Liver (tissue), 8 donors: ENCODE measurements at regions not wholly inside any gene's neighbourhood (a gene's known extent, or its start where the extent isn't known, plus 50 kb on each side); places are given as distances from the start of the nearest gene placed in this dataset.

Experiments used
- DNase-seq: peaks from one replicate; pipeline ENCODE4 v3.0.0-alpha.2; 2017; ENCODE audit warnings: low spot score
- H3K27ac ChIP-seq, 2 donors: one replicate each; pipeline ENCODE4 v1.7.0; 2013; ENCODE audit warnings: inconsistent platforms in 2 of 2, low read length in 2 of 2, control low read depth in 1 of 2, low read depth in 1 of 2, mild to moderate bottlenecking in 1 of 2
- H3K27me3 ChIP-seq, 4 donors: one replicate each; pipeline versions ENCODE4 v1.6.1 to v1.7.0; 2013; ENCODE audit warnings: low read length in 3 of 4, inconsistent platforms in 1 of 4, mild to moderate bottlenecking in 1 of 4, moderate library complexity in 1 of 4; ENCODE audit not compliant: control insufficient read depth in 4 of 4, insufficient read depth in 4 of 4
- H3K36me3 ChIP-seq, 4 donors: one replicate each; pipeline versions ENCODE4 v1.6.1 to v1.7.0; 2013; ENCODE audit warnings: low read length in 3 of 4, mild to moderate bottlenecking in 3 of 4, low read depth in 1 of 4, moderate library complexity in 1 of 4; ENCODE audit not compliant: control insufficient read depth in 4 of 4, insufficient read depth in 3 of 4
- H3K4me1 ChIP-seq, 4 donors: one replicate each; pipeline versions ENCODE4 v1.6.1 to v1.7.0; 2013; ENCODE audit warnings: low read length in 3 of 4, mild to moderate bottlenecking in 3 of 4, moderate library complexity in 1 of 4; ENCODE audit not compliant: control insufficient read depth in 4 of 4, insufficient read depth in 4 of 4
- H3K4me3 ChIP-seq, 3 donors: one replicate each; pipeline versions ENCODE4 v1.6.1 to v1.7.0; 2013; ENCODE audit warnings: low read length in 3 of 3, control low read depth in 1 of 3, low read depth in 1 of 3, mild to moderate bottlenecking in 1 of 3
- H3K9ac ChIP-seq, 2 donors: one replicate each; pipeline ENCODE4 v1.7.0; 2013; ENCODE audit warnings: low read length in 2 of 2, mild to moderate bottlenecking in 2 of 2, moderate library complexity in 2 of 2, control low read depth in 1 of 2, low read depth in 1 of 2
- H3K9me3 ChIP-seq, 4 donors: one replicate each; pipeline versions ENCODE4 v1.6.1 to v1.7.0; 2013; ENCODE audit warnings: low read length in 3 of 4; ENCODE audit not compliant: control insufficient read depth in 4 of 4
- ATF3 ChIP-seq: IDR thresholded peaks from 2 replicates; pipeline ENCODE4 v1.6.1; 2016; ENCODE audit warnings: antibody characterized with exemption
- EGR1 ChIP-seq, 2 donors: IDR thresholded peaks; 2 replicates each; pipeline ENCODE4 v1.6.1; 2016 to 2018; ENCODE audit warnings: antibody characterized with exemption in 2 of 2, low read depth in 2 of 2
- FOXA1 ChIP-seq: IDR thresholded peaks from 2 replicates; pipeline ENCODE4 v1.6.1; 2016; ENCODE audit warnings: antibody characterized with exemption
- FOXA2 ChIP-seq: IDR thresholded peaks from 2 replicates; pipeline ENCODE4 v1.6.1; 2016; ENCODE audit warnings: antibody characterized with exemption
- GABPA ChIP-seq, 2 donors: IDR thresholded peaks in 1 of 2; conservative IDR thresholded peaks in 1 of 2; 2 replicates each; pipeline ENCODE4 v1.6.1; 2016; ENCODE audit warnings: antibody characterized with exemption in 2 of 2, mild to moderate bottlenecking in 1 of 2, moderate library complexity in 1 of 2
- HNF4A ChIP-seq, 2 donors: conservative IDR thresholded peaks; 2 replicates each; pipeline ENCODE4 v1.6.1; 2016; ENCODE audit warnings: antibody characterized with exemption in 2 of 2, mild to moderate bottlenecking in 2 of 2
- HNF4G ChIP-seq: IDR thresholded peaks from 2 replicates; pipeline ENCODE4 v1.6.1; 2016; ENCODE audit warnings: antibody characterized with exemption
- JUND ChIP-seq, 2 donors: IDR thresholded peaks; 2 replicates each; pipeline ENCODE4 v1.6.1; 2016; ENCODE audit warnings: antibody characterized with exemption in 2 of 2
- NR2F2 ChIP-seq: IDR thresholded peaks from 2 replicates; pipeline ENCODE4 v1.6.1; 2016; ENCODE audit warnings: antibody characterized with exemption
- RAD21 ChIP-seq, 2 donors: IDR thresholded peaks; 2 replicates each; pipeline ENCODE4 v1.6.1; 2016; ENCODE audit warnings: antibody characterized with exemption in 2 of 2, mild to moderate bottlenecking in 2 of 2
- REST ChIP-seq: IDR thresholded peaks from 2 replicates; pipeline ENCODE4 v1.6.1; 2016; ENCODE audit warnings: antibody characterized with exemption, mild to moderate bottlenecking
- RXRA ChIP-seq, 2 donors: IDR thresholded peaks; 2 replicates each; pipeline ENCODE4 v1.6.1; 2017 to 2018; ENCODE audit warnings: antibody characterized with exemption in 2 of 2, mild to moderate bottlenecking in 1 of 2
- SP1 ChIP-seq: IDR thresholded peaks from 2 replicates; pipeline ENCODE4 v1.6.1; 2018; ENCODE audit warnings: antibody characterized with exemption, mild to moderate bottlenecking
- TAF1 ChIP-seq: conservative IDR thresholded peaks from 2 replicates; pipeline ENCODE4 v1.6.1; 2016; ENCODE audit warnings: antibody characterized with exemption, mild to moderate bottlenecking
- YY1 ChIP-seq: IDR thresholded peaks from 2 replicates; pipeline ENCODE4 v1.6.1; 2016; ENCODE audit warnings: antibody characterized with exemption, mild to moderate bottlenecking
- WGBS: extraction: QIAGEN DNeasy Blood & Tissue Kit; methylation state at CpG from one replicate; pipeline ENCODE4 v1.1.7; 2013; 5-methylcytosine and 5-hydroxymethylcytosine counted together
- TF ChIP-seq, protein P1 (sequence below): fragments of 150-350 bp; IDR thresholded peaks from 2 replicates; pipeline ENCODE4 v1.5.1; 2017; ENCODE audit warnings: improper control_type of control experiment, low read depth, low read length; ENCODE audit not compliant: missing input control
- TF ChIP-seq, protein P2 (sequence below): IDR thresholded peaks from 2 replicates; pipeline ENCODE4 v1.6.1; 2016; ENCODE audit warnings: antibody characterized with exemption
- TF ChIP-seq, protein P3 (sequence below): IDR thresholded peaks from 2 replicates; pipeline ENCODE4 v1.6.1; 2016; ENCODE audit warnings: antibody characterized with exemption
- donor health status: healthy.
- donor health status: healthy.
- donor health status: healthy.
- donor health status: healthy.
- donor health status: healthy.

DNA sequence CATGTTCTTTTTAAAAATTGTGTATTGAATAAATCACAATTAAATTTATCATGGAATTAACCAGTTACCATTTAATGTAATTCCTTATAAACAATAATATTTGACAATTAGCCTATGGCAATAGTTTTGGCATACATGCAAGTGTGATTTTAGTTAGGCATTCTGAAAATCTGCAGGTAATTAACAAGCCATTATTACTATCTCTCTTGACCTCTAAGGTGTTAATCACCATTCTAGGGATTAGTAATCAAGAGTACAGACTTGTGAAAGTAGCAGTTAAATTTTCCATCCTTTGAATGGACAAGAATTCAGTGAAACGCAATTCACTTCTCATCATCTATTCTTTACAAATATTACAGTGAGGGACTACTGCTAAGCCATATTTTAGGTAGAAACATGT is 127.7 kb upstream of the CHST9 start:
- 66% methylated on average over 1 of the region's 1 CpG for WGBS
- DNase-seq = no peak
- H3K27ac ChIP-seq = no peak overlapping the region
- no peak overlapping the region for H3K4me3 ChIP-seq
- no peak overlapping the region for H3K9ac ChIP-seq
- H3K4me1 ChIP-seq = no peaks in the 10 kb centered on the region
- no peaks in the 10 kb centered on the region for H3K36me3 ChIP-seq
- no peaks in the 10 kb centered on the region for H3K27me3 ChIP-seq
- H3K9me3 ChIP-seq = no peaks in the 10 kb centered on the region
- no peak for TF ChIP-seq HNF4A (conservative IDR thresholded peaks at IDR 0.05)
- no peak for TF ChIP-seq ATF3
- TF ChIP-seq FOXA2 = no peak
- TF ChIP-seq GABPA (IDR thresholded peaks at IDR 0.05 in 1 of 2, conservative IDR thresholded peaks at IDR 0.05 in 1 of 2) = no peak
- no peak for TF ChIP-seq NR2F2
- no peak for TF ChIP-seq SP1
- TF ChIP-seq RAD21 (IDR thresholded peaks at IDR 0.05) = no peak
- no peak for TF ChIP-seq YY1
- no peak for TF ChIP-seq REST
- TF ChIP-seq, protein P1, sequence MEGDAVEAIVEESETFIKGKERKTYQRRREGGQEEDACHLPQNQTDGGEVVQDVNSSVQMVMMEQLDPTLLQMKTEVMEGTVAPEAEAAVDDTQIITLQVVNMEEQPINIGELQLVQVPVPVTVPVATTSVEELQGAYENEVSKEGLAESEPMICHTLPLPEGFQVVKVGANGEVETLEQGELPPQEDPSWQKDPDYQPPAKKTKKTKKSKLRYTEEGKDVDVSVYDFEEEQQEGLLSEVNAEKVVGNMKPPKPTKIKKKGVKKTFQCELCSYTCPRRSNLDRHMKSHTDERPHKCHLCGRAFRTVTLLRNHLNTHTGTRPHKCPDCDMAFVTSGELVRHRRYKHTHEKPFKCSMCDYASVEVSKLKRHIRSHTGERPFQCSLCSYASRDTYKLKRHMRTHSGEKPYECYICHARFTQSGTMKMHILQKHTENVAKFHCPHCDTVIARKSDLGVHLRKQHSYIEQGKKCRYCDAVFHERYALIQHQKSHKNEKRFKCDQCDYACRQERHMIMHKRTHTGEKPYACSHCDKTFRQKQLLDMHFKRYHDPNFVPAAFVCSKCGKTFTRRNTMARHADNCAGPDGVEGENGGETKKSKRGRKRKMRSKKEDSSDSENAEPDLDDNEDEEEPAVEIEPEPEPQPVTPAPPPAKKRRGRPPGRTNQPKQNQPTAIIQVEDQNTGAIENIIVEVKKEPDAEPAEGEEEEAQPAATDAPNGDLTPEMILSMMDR = no peak
- no peak for TF ChIP-seq EGR1 (IDR thresholded peaks at IDR 0.05; ENCODE audit: low read depth in 2 of 2)
- TF ChIP-seq JUND (IDR thresholded peaks at IDR 0.05) = no peak
- no peak for TF ChIP-seq TAF1
- no peak for TF ChIP-seq RXRA (IDR thresholded peaks at IDR 0.05)
- TF ChIP-seq HNF4G = no peak
- TF ChIP-seq, protein P2, sequence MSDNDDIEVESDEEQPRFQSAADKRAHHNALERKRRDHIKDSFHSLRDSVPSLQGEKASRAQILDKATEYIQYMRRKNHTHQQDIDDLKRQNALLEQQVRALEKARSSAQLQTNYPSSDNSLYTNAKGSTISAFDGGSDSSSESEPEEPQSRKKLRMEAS = no peak
- no peak for TF ChIP-seq FOXA1
- TF ChIP-seq, protein P3, sequence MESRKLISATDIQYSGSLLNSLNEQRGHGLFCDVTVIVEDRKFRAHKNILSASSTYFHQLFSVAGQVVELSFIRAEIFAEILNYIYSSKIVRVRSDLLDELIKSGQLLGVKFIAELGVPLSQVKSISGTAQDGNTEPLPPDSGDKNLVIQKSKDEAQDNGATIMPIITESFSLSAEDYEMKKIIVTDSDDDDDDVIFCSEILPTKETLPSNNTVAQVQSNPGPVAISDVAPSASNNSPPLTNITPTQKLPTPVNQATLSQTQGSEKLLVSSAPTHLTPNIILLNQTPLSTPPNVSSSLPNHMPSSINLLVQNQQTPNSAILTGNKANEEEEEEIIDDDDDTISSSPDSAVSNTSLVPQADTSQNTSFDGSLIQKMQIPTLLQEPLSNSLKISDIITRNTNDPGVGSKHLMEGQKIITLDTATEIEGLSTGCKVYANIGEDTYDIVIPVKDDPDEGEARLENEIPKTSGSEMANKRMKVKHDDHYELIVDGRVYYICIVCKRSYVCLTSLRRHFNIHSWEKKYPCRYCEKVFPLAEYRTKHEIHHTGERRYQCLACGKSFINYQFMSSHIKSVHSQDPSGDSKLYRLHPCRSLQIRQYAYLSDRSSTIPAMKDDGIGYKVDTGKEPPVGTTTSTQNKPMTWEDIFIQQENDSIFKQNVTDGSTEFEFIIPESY = no peak
